Fibroblast of skin of back (primary cell): ENCODE measurements at regions not wholly inside any gene's neighbourhood (a gene's known extent, or its start where the extent isn't known, plus 50 kb on each side); places are given as distances from the start of the nearest gene placed in this dataset.
A peak's percentile ranks its signal among the peaks of the same experiment; 100 is the strongest.
"Not testable (repeated sequence)": the region's sequence is repeated elsewhere in the genome, so short reads cannot be mapped to it uniquely, and the experiment has no call there.

Experiments
- DNase-seq: peaks from one replicate; pipeline ENCODE4 v3.0.0-alpha.2; 2013

- not testable (repeated sequence) for DNase-seq
Measured at GRCh38 chr2:87464219-87464618, 283.7 kb upstream of the PLGLB2 start.

DNA sequence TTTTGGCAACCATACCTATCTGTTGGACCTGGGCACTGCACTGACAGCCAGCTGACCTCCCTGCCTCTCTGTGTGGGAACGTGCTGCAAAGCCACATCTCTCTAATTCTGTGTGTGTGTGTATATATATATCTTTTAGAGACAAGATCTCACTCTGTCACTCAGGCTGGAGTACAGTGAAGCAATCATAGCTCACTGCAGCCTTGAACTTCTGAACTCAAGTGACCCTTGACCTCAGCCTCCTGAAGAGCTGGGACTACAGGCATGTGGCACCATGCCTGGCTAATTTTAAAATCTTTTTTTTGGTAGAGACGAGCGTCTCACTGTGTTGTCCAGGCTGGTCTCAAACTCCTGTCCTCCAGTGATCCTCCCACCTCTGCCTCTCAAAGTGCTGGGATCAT lies 282.2 kb upstream of the PLGLB2 start:
- not testable (repeated sequence) for DNase-seq

DNA sequence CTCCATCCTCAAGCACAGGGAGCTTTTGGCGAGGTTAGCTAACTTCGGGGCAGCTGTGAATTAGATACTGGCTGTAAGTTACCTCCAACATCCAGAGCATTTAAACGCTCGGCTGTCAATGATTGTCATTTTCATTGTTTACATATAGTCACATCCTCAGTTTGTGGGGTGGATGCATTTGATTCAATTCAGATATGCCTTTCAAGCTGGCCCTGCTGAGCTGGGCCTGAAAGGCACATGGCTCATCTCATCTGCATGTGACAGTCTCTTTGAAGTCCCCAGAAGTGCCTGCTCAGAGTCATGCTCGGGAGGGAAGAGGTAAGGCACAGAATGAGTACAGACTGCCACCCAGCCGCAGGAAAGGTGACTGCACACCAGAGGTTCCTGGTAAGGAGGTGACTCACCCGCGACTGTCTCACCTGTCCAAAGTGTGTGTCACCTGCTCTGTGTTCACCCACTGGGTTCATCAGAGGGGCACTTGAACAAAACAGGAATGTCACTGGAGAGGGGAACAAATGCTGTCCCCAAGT lies 281.2 kb upstream of the PLGLB2 start:
- not testable (repeated sequence) for DNase-seq

GRCh38 chr2:87468429-87468981 lies 279.4 kb upstream of the PLGLB2 start:
- DNase-seq = peak; percentile 67

DNA sequence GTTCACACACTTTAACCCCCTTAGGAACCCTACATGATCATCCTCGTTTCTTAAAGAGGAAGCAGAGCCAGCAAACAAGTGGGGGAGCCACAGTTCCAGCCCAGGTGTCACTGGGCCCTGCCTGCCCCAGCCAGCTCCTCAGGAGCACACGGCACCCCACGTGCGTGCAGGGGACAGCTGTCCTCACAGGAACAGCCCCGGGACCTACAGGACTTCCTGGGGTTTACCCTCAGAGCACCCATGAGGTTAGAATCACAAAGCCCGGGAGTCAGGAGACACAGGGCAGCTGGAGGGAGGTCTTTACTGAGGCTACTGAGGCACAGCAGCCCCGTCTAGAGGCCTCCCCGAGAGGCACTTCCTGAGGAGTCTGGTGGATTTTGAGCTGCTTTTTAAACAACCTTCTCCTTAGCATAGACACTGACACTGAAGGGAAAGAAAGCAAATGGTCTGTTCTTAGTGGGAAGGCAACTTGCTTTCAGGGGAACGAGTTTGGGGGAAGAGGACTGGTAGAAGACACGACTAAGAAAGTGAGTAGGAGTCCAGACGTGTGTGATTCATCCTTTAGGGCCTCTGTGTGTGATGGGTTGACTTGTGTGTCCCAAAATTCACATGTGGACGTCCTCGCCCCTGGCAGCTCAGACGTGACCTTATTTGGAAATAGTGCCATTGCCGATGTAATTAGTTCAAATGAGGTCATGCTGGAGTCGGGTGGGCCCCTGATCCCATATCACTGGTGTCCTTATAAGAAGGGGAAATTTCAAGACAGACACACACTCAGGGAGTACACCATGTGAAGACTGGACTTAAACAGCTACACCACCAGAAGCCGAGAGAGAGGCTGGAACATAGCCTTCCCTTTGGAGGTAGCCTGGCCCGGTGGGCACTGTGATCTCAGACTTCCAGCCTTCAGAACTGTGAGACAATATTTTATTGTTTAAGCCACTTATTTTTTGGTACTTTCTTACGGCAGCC lies 278.4 kb upstream of the PLGLB2 start:
- peak; percentile 85 for DNase-seq

DNA sequence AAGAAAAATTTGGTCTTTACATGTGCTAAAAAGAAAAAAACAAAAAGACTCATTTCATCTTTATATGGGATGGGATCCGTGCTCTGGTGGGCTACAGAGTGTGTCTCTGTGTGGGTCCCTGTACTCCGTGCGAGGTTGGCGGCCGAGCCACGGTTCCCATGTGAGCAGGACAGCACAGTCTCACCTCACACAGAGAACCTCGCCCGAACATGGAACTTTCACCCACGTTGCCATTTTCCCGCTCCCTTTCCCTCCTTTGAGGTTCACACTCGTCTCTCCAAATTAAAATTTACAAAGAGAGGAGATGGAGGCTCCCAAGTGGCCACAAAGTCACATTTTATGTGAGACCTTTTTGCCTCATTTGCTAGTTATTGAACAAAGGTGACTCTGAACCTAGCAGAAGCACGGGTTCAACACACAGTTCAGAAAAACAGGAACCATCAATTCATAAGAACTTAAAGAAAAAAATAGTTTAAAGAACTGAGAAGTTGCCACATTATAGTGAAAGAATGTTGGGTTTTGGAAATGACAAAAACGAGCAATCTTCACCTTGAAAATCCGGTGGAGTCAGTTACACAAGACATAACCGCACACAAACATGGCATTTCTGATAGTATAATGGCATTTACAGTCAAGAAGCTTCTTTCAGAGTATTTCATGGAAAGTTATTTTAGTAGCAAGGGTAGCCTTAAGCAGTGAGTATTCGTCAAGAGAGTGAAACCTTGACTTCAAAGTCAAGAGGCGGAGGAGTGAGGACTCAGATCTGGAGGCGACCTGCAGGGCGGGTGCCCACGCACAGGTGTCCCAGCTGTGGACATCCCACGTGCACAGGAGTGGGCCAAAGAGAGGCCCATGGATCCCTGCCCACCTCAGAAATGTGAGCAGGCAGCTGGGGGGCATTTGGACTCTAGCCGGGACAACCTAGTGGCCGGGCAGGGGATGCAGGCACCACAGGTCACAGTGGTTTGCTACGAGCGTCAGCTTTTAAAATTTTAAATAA lies 277.2 kb upstream of the PLGLB2 start:
- DNase-seq = not testable (repeated sequence)

GRCh38 chr2:87471478-87471877 lies 276.4 kb upstream of the PLGLB2 start:
- peak; percentile 14 for DNase-seq

DNA sequence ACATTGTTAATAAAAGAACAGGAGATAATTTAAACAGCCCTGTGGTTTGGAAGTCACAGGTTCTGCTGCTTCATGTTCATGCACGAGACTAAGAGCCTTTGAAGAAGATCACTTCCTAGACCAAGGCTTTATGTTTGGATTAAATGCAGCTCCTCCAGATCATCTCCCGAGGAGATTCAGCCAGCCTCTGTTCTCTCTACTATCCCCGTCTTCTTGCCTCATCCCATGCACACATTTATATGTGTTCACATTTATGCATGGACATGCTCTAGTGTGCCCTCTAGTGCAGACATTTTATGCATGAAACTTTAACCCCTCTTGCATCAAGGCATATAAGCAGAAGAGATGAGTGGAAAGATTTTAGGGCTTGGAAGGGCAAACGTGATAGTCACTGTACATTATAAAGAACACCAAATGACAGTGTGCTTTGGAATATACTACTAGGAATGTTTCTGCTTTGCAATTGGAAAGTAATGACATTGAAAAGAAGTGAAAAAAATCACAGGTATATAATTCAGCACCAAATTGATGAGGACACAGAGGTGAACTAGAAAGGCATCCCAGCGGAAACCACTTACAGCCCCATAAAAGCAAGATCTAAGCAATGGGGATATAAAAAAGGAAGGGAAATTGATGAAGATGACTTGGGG lies 271.5 kb upstream of the PLGLB2 start:
- not testable (repeated sequence) for DNase-seq

DNA sequence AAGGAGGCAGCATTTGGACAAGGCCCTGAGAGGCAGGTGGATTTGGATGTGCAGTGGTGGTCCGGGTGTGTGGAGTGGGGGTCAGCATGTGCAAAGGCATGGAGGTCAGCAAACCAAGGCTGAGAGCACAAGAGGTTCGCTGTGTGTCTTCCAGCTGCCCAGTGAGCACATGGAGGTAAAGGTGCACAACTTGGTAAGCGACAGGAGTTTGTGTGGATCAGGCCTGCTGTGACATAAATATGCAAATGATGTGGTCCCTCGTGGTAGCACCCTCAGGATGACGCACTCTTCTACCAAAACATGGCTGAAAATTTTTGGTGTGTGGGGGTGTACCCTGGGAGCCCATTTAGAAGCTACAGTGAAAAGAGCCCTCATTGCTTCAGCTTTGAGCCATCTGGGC lies 271.0 kb upstream of the PLGLB2 start:
- DNase-seq = not testable (repeated sequence)

GRCh38 chr2:87477669-87478428 lies 270.0 kb upstream of the PLGLB2 start:
- DNase-seq = not testable (repeated sequence)

DNA sequence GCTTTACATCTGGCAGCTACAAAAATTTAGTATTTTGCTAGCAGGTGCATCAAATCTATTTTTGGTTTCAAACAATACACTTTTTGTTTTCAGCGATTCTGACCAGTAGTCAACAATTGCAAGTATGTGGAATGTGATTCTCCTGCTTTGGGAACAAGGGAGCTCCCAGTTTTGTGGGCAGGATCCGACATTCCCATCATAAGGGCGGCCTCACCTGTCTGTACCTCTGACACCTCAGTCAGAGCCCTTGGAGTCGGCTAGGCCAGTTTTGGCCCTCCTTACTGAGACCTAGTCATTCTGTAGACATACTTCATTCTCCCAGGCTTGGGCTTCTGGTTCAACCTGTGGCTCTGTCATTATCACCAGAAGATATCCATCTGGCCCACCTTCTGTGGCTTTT lies 269.0 kb upstream of the PLGLB2 start:
- DNase-seq = not testable (repeated sequence)

DNA sequence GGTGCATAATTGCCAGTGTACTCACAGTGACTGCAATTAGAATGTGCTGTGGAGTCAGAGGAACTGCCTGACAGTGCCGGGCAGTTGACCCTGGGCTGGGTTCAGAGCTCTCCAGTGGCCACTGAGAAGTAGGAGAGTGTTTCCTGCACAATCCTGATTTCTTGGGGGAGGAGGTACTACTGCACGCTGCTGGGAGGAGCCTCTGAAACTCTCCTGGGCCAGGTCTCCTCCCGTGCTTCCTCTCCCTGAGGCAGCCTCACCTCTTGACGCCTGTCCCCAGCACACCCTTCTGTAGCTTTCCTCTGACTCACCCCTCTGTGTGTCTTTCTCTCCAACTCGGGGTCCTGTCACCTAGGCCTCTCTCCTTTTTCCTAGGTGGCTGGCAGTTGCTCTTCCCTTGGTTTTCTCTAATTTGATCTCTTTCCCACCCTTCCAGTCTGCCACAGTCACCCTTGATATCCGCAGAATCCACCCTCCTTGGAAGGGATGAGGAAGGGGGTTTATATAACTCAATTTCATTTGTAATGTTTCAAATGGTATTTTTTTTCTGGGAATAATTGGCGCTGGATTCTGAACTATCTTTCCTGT lies 264.7 kb upstream of the PLGLB2 start:
- not testable (repeated sequence) for DNase-seq

GRCh38 chr2:87484363-87484762 lies 263.5 kb upstream of the PLGLB2 start:
- DNase-seq = not testable (repeated sequence)

DNA sequence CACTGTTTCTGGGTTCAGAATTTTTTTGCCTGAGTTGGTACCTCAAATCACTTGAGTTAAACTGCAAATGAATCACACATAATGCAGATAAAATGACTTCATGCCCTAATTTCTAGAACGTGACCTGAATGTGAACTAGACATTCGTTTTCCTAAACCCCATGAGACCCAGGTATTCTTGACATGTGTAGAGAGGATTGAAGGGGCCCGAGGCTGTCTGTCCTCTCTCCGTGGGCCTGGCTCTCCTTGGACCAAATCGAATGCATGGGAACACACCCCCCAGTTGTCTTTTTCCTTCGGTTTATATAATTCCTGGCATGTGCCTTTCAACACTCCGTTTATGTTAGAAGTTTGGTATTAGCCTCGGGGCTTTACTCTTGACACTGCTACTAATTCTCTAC lies 262.4 kb upstream of the PLGLB2 start:
- not testable (repeated sequence) for DNase-seq

- not testable (repeated sequence) for DNase-seq
Measured at GRCh38 chr2:87485884-87486283, 262.0 kb upstream of the PLGLB2 start.

- DNase-seq = not testable (repeated sequence)
Measured at GRCh38 chr2:87486413-87486812, 261.5 kb upstream of the PLGLB2 start.

DNA sequence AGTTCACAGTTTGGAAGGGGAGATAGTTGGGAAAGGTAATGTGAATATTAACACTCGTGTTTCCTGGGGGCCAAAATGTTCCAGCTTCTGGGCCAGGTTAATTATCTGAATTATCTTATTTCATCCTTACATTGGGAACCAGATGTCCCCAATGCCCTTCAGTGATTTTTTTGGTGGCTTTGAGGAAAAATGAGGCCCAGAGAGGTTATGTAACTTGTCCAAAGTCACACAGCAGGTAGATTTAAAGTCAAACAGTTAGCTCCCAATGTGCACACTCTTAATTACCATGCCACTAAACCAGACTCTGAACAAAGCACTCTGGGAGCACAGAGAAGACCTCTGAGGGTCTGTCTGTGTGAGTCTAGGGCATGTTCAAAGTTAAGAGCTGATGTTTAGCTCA lies 259.9 kb upstream of the PLGLB2 start:
- DNase-seq = not testable (repeated sequence)

DNA sequence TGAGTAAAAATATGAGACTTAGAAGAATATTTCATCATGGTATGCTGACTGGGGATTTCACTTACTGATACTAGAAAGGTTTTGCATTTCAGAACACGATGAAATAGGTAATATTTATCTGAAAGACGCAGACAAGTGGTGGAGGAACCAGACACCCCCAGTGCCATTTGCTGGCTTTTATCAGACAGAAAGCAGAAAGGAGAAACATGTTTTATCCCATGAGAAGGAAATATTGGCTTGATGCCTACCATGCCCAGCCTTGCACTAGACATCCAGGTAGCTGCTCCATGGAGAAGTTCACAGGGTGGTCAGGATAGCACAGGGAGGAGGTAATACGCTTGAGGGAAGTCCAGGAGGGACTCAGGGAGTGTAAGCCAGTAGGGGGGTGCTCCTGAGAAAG lies 258.9 kb upstream of the PLGLB2 start:
- DNase-seq = not testable (repeated sequence)

- not testable (repeated sequence) for DNase-seq
Measured at GRCh38 chr2:87494846-87495245, 253.0 kb upstream of the PLGLB2 start.

- not testable (repeated sequence) for DNase-seq
Measured at GRCh38 chr2:87495455-87495854, 252.4 kb upstream of the PLGLB2 start.
